ENCODE measurements at regions not wholly inside any gene's neighbourhood (a gene's known extent, or its start where the extent isn't known, plus 50 kb on each side); places are given as distances from the start of the nearest gene placed in this dataset.

DNA sequence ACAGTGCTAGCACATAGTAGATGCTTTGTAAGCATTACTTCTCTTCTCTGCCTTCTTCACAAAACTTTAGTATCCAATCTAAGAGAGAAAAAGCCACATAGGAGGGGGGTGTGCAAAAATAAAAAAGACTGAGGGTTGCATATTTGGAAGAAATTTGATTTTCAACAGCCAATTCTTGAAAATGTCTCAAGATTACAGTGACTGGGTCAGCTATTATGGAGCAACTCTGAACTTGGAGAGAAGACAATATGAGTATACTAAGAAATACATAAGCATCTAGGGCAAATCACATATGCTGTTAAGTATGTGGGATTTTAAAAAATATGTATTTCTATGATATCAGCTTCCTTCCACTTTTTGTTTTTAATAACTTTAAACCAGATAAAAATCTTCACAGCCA is 196.6 kb upstream of the GOLIM4 start:
- Histone ChIP-seq H3K27me3 (replicated peaks; ENCODE audit: control insufficient read depth, insufficient read depth, low read length) (no peaks in the 10 kb centered on the region), H3K36me3 (ENCODE audit: control insufficient read depth, insufficient read depth, low read length) (no peaks in the 10 kb centered on the region), H3K4me3 (replicated peaks; ENCODE audit: low read depth, low read length) (no peak overlapping the region)
- no peak for DNase-seq (ENCODE audit: extremely low read depth, insufficient read length)
- TF ChIP-seq CTCF (IDR thresholded peaks at IDR 0.05; ENCODE audit: insufficient read depth, low read length, poor library complexity, severe bottlenecking), result no peak

- Histone ChIP-seq H3K36me3 (ENCODE audit: control insufficient read depth, insufficient read depth, low read length) (no peaks in the 10 kb centered on the region), H3K4me3 (replicated peaks; ENCODE audit: low read depth, low read length) (no peak overlapping the region), H3K27me3 (replicated peaks; ENCODE audit: control insufficient read depth, insufficient read depth, low read length) (no peaks in the 10 kb centered on the region)
- DNase-seq (ENCODE audit: extremely low read depth, insufficient read length), result no peak
- TF ChIP-seq CTCF (IDR thresholded peaks at IDR 0.05; ENCODE audit: insufficient read depth, low read length, poor library complexity, severe bottlenecking), result no peak
Observed at GRCh38 chr3:168289471-168290008, 193.8 kb upstream of the GOLIM4 start.

DNA sequence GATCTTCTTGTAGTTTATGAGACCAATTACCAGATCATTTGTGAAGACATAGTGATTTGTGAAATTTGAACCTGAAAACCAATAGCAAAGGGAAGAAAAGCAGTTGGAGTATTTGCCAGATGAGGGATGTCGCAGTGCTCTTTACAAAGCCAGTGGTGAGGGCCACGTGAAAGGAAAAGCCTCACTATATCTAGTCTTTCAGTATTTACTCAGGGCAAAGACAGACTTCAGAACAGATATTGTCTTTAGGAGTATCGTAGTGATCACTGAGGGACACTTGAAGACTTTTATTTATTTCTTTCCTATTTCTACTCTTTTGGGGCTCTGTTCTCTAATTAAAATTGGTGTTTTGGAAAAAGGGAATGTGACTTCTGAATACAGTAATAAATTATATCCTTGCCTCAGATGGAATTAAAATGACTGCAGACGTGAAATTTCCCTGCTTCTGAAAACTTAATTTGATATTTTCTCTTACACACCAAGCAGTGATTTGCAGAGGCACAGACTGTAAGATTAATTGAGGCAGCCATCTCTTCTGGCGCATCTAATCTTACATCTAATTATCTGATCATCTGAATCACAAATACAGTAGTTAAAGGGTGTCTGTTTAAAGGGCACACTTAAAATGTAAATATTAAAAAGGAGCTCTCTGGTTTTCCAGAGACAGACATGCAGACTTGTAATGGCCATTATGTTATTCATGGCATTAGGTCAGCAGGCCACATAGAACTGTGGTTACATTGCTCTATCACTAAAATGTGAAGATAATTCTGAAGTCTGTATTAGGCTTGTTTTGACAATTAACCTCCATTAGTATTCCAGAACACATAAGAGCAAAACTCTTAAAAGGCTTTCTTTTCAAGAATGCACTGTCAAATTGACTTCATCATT is 193.0 kb upstream of the GOLIM4 start:
- no peak for TF ChIP-seq CTCF (IDR thresholded peaks at IDR 0.05; ENCODE audit: insufficient read depth, low read length, poor library complexity, severe bottlenecking)
- no peak overlapping the region for H3K4me3 ChIP-seq (replicated peaks; ENCODE audit: low read depth, low read length)
- H3K27me3 ChIP-seq (replicated peaks; ENCODE audit: control insufficient read depth, insufficient read depth, low read length), result no peaks in the 10 kb centered on the region
- H3K36me3 ChIP-seq (ENCODE audit: control insufficient read depth, insufficient read depth, low read length), result no peaks in the 10 kb centered on the region
- DNase-seq (ENCODE audit: extremely low read depth, insufficient read length), result no peak

GRCh38 chr3:168285506-168285905 is 189.8 kb upstream of the GOLIM4 start:
- no peaks in the 10 kb centered on the region for H3K36me3 ChIP-seq (ENCODE audit: control insufficient read depth, insufficient read depth, low read length)
- no peak overlapping the region for H3K4me3 ChIP-seq (replicated peaks; ENCODE audit: low read depth, low read length)
- no peak for TF ChIP-seq CTCF (IDR thresholded peaks at IDR 0.05; ENCODE audit: insufficient read depth, low read length, poor library complexity, severe bottlenecking)
- no peak for DNase-seq (ENCODE audit: extremely low read depth, insufficient read length)
- no peaks in the 10 kb centered on the region for H3K27me3 ChIP-seq (replicated peaks; ENCODE audit: control insufficient read depth, insufficient read depth, low read length)

GRCh38 chr3:168284728-168285127 is 189.0 kb upstream of the GOLIM4 start:
- TF ChIP-seq CTCF (IDR thresholded peaks at IDR 0.05; ENCODE audit: insufficient read depth, low read length, poor library complexity, severe bottlenecking), result no peak
- DNase-seq (ENCODE audit: extremely low read depth, insufficient read length), result no peak
- no peaks in the 10 kb centered on the region for H3K27me3 ChIP-seq (replicated peaks; ENCODE audit: control insufficient read depth, insufficient read depth, low read length)

More at GRCh38 chr3:168284728-168285127, 189.0 kb upstream of the GOLIM4 start:
- H3K36me3 ChIP-seq (ENCODE audit: control insufficient read depth, insufficient read depth, low read length), result no peaks in the 10 kb centered on the region
- no peak overlapping the region for H3K4me3 ChIP-seq (replicated peaks; ENCODE audit: low read depth, low read length)

All from GM06990 (cell line).